ENCODE measurements at regions not wholly inside any gene's neighbourhood (a gene's known extent, or its start where the extent isn't known, plus 50 kb on each side); places are given as distances from the start of the nearest gene placed in this dataset.
"Not testable (repeated sequence)": the region's sequence is repeated elsewhere in the genome, so short reads cannot be mapped to it uniquely, and the experiment has no call there.

DNA sequence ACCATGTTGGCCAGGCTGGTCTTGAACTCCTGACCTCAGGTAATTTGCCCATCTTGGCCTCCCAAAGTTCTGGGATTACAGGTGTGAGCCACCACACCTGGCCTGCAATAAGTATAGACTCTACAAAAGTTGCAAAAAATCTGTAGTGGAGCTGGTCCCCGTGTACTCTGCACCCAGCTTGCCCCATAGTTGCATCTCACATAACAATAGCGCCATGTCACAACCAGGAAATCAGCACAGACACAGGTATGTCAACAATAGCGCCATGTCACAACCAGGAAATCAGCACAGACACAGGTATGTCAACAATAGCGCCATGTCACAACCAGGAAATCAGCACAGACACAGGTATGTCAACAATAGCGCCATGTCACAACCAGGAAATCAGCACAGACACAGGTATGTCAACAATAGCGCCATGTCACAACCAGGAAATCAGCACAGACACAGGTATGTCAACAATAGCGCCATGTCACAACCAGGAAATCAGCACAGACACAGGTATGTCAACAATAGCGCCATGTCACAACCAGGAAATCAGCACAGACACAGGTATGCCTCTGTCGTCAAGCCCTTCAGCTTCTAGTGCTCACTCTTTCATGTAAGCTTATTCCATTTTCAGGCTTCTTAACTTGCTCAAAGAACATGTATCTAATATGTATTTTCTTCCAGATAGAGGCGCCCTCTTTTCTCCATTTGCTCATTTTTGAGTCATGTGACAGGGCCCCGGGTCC, 116.3 kb downstream of the ZNF664 start:
- H3K4me1 Mint-ChIP-seq, H3K27me3 Mint-ChIP-seq, H3K4me3 Mint-ChIP-seq, H3K27ac Mint-ChIP-seq, DNase-seq, H3K9me3 Mint-ChIP-seq, H3K36me3 Mint-ChIP-seq: not testable (repeated sequence)

DNA sequence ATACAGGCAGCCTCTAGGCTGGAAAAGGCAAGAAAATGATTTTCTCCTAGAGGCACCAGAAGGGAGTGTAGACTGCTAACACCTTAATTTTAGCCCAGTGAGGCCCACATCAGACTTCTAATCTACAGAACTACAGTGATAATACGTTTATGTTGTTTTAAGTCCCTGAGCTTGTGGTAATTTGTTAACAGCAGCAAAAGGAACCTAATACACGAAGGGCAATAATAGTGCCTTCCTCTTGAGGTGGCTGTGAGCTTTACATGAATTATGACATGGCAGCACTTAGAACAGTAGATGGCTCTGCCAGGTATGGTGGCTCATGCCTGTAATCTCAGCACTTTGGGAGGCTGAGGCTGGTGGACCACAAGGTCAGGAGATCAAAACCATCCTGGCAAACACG, 118.8 kb downstream of the ZNF664 start:
- Mint-ChIP-seq H3K9me3 (no peaks in the 10 kb centered on the region), H3K4me1 (no peaks in the 10 kb centered on the region), H3K36me3 (no peaks in the 10 kb centered on the region), H3K4me3 (no peak overlapping the region), H3K27me3 (no peaks in the 10 kb centered on the region), H3K27ac (no peak overlapping the region)
- no peak for DNase-seq

DNA sequence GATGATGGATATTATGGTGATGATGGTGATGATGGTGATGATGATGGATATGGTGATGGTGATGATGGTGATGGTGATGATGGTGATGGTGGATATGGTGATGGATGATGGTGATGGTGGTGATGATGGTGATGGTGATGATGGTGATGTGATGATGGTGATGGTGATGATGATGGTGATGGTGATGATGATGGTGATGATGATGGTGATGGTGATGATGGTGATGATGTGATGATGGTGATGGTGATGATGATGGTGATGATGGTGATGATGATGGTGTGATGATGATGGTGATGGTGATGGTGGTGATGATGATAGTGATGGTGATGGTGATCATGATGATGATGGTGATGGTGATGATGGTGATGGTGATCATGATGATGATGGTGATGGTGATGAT, 119.5 kb downstream of the ZNF664 start:
- H3K27me3 Mint-ChIP-seq, H3K4me3 Mint-ChIP-seq, H3K4me1 Mint-ChIP-seq, H3K27ac Mint-ChIP-seq, H3K36me3 Mint-ChIP-seq, DNase-seq, H3K9me3 Mint-ChIP-seq: not testable (repeated sequence)

DNA sequence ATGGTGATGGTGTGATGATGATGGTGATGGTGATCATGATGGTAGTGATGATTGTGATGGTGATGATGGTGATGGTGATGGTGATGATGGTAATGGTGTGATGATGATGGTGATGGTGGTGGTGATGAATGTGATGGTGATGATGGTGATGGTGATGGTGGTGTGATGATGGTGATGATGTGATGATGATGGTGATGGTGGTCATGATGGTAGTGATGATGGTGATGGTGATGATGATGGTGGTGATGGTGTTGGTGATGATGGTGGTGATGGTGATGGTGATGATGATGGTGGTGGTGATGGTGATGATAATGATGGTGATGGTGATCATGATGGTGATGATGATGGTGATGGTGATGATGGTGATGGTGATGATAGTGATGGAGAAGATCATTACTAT, 120.3 kb downstream of the ZNF664 start:
- no peak for DNase-seq
- Mint-ChIP-seq H3K4me1 (no peaks in the 10 kb centered on the region), H3K27ac (no peak overlapping the region), H3K9me3 (no peaks in the 10 kb centered on the region), H3K36me3 (no peaks in the 10 kb centered on the region), H3K27me3 (peaks cover 4% of the 10 kb centered on the region), H3K4me3 (no peak overlapping the region)

DNA sequence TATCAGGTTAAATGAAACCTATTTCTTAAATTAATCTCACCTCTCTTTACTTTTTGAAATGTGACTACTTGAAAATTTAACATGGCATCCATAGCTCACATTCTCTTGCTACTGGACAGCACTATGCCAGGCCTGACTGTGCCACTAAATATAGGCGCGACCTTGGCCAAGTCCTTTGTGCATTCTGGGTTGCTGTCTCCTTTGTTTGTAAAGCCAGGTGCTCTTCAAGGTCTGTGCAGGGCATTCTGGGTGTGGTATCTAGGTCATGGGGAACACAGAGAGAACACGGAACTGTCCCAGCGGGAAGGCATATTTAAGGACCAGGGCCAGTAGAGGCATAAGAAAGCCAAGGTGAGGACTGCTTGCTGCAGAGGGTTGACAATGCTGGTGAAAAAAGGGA, 121.2 kb downstream of the ZNF664 start:
- no peak for DNase-seq
- Mint-ChIP-seq H3K4me3 (no peak overlapping the region), H3K36me3 (no peaks in the 10 kb centered on the region), H3K27ac (no peak overlapping the region), H3K9me3 (no peaks in the 10 kb centered on the region), H3K4me1 (no peaks in the 10 kb centered on the region), H3K27me3 (peaks cover 9% of the 10 kb centered on the region)

DNA sequence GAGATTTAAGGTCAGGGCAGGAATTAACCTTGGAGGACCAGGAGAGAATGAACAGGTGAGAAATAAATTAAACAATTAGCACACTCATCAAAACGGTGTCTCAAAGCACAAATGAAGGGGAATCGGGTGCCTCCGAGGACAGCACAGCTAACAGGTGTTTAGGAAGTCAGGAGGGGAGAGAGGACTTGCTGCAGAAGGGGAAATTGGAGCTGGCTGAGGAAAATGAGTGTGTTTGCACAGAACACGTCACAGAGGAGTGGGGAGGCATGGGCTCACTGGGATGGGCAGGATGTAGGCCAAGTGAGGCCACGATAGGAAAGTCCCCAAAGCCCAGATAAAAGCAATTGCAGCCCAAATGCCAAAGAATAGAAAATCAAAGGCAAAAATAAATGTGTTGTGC, 121.7 kb downstream of the ZNF664 start:
- Mint-ChIP-seq H3K27me3 (peaks cover 9% of the 10 kb centered on the region), H3K4me1 (no peaks in the 10 kb centered on the region), H3K4me3 (no peak overlapping the region), H3K27ac (no peak overlapping the region), H3K36me3 (no peaks in the 10 kb centered on the region), H3K9me3 (no peaks in the 10 kb centered on the region)
- peak; percentile 1 for DNase-seq

DNA sequence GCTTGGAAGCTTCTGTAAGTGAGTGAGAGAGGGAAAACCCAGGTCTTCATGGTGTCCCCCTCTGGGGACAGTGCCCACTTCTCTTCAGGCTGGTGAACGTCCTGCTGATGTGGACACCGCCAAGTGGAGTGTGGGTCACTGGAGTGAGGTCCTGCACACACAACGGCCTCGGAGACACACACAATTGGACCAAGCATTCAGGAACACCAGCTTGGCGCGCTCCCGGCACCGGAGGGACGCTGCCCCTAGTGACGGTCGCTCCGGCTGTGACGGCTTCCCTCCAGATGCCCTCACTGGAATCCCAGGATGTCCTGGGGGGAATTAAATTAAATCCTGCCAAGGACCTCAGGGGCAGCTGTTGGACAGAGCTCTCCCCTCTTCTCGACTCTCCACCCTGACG, 123.1 kb downstream of the ZNF664 start:
- no peak overlapping the region for H3K4me3 Mint-ChIP-seq
- peaks cover 1% of the 10 kb centered on the region for H3K9me3 Mint-ChIP-seq
- H3K27me3 Mint-ChIP-seq, result peaks cover 9% of the 10 kb centered on the region

DNA sequence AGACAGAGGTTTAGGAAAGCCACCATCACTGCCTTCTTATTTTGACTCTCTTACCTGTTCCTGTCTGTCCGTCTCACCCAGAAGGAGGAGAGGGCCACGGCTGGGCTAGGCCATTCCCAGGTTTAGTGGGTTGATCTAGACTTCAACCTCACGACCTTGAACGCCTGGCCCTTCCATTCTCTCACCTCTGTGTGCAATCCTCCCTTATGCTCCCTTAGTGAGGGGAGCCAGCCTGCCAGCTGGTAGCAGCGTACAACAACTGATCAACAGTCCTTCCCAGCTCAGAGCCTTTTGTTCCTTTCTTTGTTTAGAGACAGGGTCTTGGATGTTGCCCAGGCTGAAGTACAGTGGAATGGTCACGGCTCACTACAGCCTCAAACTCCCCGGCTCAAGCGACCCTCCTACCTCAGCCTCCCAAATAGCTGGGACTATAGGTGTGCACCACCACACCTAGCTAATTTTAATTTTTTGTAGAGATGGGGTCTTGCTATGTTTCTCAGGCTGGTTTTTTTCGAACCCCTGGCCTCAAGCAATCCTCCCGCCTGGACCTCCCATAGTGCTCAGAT, 123.9 kb downstream of the ZNF664 start:
- Mint-ChIP-seq H3K9me3 (peaks cover 1% of the 10 kb centered on the region), H3K27me3 (peaks cover 9% of the 10 kb centered on the region), H3K4me3 (no peak overlapping the region), H3K27ac (no peak overlapping the region), H3K4me1 (no peaks in the 10 kb centered on the region), H3K36me3 (no peaks in the 10 kb centered on the region)
- DNase-seq, result no peak

More for the DNA sequence above, 123.1 kb downstream of the ZNF664 start:
- Mint-ChIP-seq H3K27ac (no peak overlapping the region), H3K4me1 (no peaks in the 10 kb centered on the region), H3K36me3 (no peaks in the 10 kb centered on the region)
- DNase-seq, result no peak

DNA sequence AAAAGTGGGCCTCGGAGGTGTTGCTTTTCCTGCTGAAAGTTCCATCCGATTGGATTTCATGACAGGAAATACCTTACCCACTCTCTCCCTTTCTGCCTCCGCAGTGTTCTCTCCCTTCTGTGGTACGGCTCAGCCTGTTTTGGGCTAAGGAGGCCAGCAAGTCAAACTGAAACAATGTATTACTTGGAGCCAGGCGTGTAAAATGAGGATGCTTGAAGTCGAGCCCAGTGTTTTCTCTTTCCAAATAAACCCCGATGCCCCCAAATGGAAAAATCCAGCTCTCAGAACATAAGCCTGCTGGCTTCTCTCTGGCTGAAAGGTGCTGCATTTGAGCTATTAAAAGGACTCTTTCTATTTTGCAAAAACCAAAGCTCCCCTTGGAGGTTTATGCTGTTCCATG, 124.7 kb downstream of the ZNF664 start:
- no peak for DNase-seq
- peaks cover 1% of the 10 kb centered on the region for H3K9me3 Mint-ChIP-seq
- H3K4me1 Mint-ChIP-seq, result no peaks in the 10 kb centered on the region
- peaks cover 9% of the 10 kb centered on the region for H3K27me3 Mint-ChIP-seq
- H3K4me3 Mint-ChIP-seq, result no peak overlapping the region
- H3K27ac Mint-ChIP-seq, result no peak overlapping the region
- no peaks in the 10 kb centered on the region for H3K36me3 Mint-ChIP-seq

DNA sequence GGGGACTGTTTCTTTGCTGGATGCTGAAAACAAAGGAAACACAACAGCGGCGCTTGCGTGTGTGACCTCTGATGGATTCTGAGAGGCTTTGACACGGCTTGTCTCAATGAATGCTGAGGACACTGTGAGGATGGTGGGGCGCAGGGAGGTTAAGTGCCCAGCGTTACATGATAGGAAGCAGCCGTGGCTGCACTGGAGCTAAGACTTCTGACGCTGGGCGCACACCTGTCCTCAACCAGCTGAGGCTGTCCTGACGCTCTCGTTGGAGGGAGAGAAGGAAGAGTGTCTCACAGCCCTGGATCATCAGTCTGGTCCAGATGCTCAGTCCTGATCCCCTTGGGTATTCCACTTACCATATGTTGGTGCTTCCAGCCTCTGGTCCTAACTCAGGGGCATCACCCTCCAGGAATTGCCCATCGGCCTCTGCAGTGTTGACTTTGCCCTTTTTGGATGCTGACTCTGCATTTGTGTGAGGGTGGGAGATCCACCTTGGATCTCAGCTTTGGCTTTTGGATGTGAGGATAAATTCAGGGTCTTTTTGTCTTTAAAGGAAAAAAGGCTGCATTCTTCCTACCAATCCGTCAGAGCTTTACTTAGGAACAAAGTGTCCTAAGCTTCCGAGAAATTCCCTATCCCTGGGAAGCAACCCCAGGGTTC, 125.2 kb downstream of the ZNF664 start:
- no peaks in the 10 kb centered on the region for H3K4me1 Mint-ChIP-seq
- H3K36me3 Mint-ChIP-seq, result no peaks in the 10 kb centered on the region
- peaks cover 9% of the 10 kb centered on the region for H3K27me3 Mint-ChIP-seq
- H3K27ac Mint-ChIP-seq, result no peak overlapping the region
- DNase-seq, result no peak
- peaks cover 1% of the 10 kb centered on the region for H3K9me3 Mint-ChIP-seq
- H3K4me3 Mint-ChIP-seq, result no peak overlapping the region

DNA sequence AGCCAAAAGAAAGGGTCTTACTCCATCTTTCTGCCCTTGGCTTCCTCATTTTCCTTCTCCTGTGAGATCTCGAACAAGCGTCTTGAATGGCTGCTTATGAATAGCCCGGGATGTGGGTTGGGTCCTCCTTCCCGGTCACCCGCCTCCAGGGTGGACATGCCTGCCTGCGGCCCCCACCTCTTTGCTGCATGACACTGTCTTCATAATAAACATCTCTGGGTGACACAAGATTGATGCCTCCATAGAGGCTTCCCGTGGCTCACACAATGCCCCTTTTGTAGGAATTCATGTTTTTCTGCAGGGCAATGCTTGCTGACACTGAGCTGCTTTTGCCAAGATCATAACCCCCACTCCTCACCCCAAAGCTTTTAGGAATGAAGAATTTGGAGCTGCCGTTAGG, 125.9 kb downstream of the ZNF664 start:
- Mint-ChIP-seq H3K4me3 (no peak overlapping the region), H3K36me3 (no peaks in the 10 kb centered on the region), H3K27ac (no peak overlapping the region), H3K27me3 (peaks cover 9% of the 10 kb centered on the region), H3K4me1 (no peaks in the 10 kb centered on the region), H3K9me3 (peaks cover 1% of the 10 kb centered on the region)
- DNase-seq, result no peak

DNA sequence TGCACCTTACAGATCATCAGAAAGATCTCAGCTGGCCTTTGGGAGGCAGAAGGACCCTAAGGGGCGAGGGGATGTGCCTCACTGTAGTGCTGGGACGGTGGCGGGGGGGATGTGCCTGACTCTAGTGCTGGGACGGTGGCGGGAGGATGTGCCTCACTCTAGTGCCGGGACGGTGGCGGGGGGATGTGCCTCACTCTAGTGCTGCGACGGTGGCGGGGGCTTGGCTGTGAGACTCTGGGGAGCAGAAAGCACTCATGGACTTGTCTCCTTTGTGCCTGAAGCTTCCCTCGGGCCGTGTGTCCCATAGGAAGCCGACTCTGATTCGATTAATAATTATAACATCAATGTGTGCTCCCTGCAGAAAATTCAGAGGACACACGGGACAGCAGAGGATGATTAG, 126.6 kb downstream of the ZNF664 start:
- Mint-ChIP-seq H3K36me3 (no peaks in the 10 kb centered on the region), H3K4me1 (no peaks in the 10 kb centered on the region), H3K9me3 (peaks cover 1% of the 10 kb centered on the region), H3K4me3 (no peak overlapping the region), H3K27me3 (peaks cover 9% of the 10 kb centered on the region), H3K27ac (no peak overlapping the region)
- no peak for DNase-seq

DNA sequence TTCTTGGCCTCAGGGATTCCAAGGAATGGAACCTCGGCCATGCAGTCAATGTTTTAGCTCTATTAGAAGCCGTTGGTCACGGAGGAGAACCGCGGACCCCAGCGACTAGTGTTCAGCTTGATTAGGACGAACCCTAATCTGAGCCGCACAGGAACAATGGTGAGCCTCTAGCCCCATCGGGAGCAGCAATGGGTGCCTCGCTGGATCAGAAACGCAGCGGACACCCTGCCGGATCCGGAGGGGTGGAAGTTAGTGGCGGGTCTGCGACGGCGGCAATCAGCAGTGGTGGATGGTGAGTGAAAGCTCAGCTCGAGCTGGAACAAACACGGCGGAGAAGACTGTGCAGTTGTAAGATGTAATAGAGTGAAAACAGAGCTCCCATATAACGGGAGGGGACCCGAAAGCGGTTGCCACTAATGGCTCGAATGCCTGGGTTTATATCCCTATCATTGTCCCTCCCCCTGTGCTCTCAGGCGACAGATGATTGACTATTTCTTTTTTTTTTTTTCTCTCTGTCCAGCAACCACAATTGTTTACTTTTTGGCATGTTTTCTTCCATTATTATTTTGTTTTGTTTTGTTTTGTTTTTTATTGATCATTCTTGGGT, 127.7 kb downstream of the ZNF664 start:
- no peak overlapping the region for H3K27ac Mint-ChIP-seq
- no peak for DNase-seq
- H3K9me3 Mint-ChIP-seq, result peaks cover 1% of the 10 kb centered on the region
- H3K36me3 Mint-ChIP-seq, result no peaks in the 10 kb centered on the region
- H3K4me3 Mint-ChIP-seq, result no peak overlapping the region
- no peaks in the 10 kb centered on the region for H3K4me1 Mint-ChIP-seq
- peaks cover 9% of the 10 kb centered on the region for H3K27me3 Mint-ChIP-seq

DNA sequence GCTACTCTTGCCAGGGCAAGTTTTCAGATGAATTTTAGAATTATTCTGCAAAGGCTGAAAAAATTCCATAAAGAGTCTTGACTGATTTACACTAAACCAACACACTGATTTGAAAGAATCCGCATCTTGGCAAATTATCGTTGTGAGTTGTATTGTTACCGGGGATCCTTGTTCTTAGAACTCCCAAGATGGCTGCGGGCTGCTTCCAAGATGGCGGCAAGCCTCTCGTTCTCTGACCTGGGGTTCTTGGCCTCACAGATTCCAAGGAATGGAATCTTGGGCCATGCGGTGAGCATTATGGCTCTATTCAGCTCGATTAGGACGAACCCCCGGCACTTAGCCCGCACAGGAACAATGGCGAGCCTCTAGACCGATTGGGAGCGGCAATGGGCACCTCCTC, 132.5 kb downstream of the ZNF664 start:
- no peak for DNase-seq
- Mint-ChIP-seq H3K36me3 (no peaks in the 10 kb centered on the region), H3K9me3 (peaks cover 1% of the 10 kb centered on the region), H3K4me3 (no peak overlapping the region), H3K27me3 (no peaks in the 10 kb centered on the region), H3K27ac (no peak overlapping the region), H3K4me1 (peaks cover 2% of the 10 kb centered on the region)

DNA sequence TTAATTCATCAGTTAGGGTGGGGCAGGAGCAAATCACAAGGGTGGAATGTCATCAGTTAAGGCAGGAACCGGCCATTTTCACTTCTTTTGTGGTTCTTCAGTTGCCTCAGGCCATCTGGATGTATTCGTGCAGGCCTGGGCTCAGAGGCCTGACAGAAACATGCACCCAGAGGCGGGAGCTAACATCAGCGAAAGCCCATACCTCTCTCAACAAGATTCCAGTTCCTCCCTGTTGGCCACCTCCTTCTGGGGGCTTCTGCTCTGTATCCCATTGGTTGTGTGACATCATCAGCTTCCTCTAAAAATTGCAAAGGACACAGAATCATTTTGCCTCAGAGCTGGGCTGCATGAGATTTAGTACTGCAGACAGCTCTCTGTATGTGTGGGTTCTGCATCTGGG, 134.3 kb downstream of the ZNF664 start:
- no peaks in the 10 kb centered on the region for H3K36me3 Mint-ChIP-seq
- no peaks in the 10 kb centered on the region for H3K9me3 Mint-ChIP-seq
- H3K4me3 Mint-ChIP-seq, result no peak overlapping the region
- no peak overlapping the region for H3K27ac Mint-ChIP-seq
- DNase-seq, result no peak
- no peaks in the 10 kb centered on the region for H3K27me3 Mint-ChIP-seq
- peaks cover 2% of the 10 kb centered on the region for H3K4me1 Mint-ChIP-seq
